Type B pancreatic cell (in vitro differentiated cells): ENCODE measurements at regions not wholly inside any gene's neighbourhood (a gene's known extent, or its start where the extent isn't known, plus 50 kb on each side); places are given as distances from the start of the nearest gene placed in this dataset.

Experiments used
- DNase-seq: peaks from one replicate; pipeline ENCODE4 v3.0.0; 2021; ENCODE audit warnings: mixed read lengths; ENCODE audit not compliant: unreplicated experiment; ENCODE audit errors: extremely low spot score
- H3K27ac Mint-ChIP-seq: 2 replicates; pipeline ENCODE4 v1.8.0; 2021; ENCODE audit warnings: mild to moderate bottlenecking, mixed read lengths
- H3K27me3 Mint-ChIP-seq: 2 replicates; pipeline ENCODE4 v1.8.0; 2021; ENCODE audit warnings: mixed read lengths
- H3K36me3 Mint-ChIP-seq: 2 replicates; pipeline ENCODE4 v1.8.0; 2021; ENCODE audit warnings: mixed read lengths
- H3K4me1 Mint-ChIP-seq: one replicate; pipeline ENCODE4 v1.8.0; 2021; ENCODE audit warnings: mixed read lengths; ENCODE audit not compliant: unreplicated experiment
- H3K4me3 Mint-ChIP-seq: 2 replicates; pipeline ENCODE4 v1.8.0; 2021; ENCODE audit warnings: mild to moderate bottlenecking, mixed read lengths
- H3K9me3 Mint-ChIP-seq: 2 replicates; pipeline ENCODE4 v1.8.0; 2021; ENCODE audit warnings: mixed read lengths
- CTCF ChIP-seq: fragments of 200-600 bp; sonication (generic); conservative IDR thresholded peaks from 2 replicates; pipeline ENCODE4 v1.5.0; 2021; ENCODE audit warnings: antibody characterized with exemption, mild to moderate bottlenecking

GRCh38 chr5:34409373-34409772, 246.8 kb upstream of the RAI14 start:
- Mint-ChIP-seq H3K4me3 (no peak overlapping the region), H3K27ac (no peak overlapping the region), H3K36me3 (no peaks in the 10 kb centered on the region), H3K9me3 (no peaks in the 10 kb centered on the region), H3K4me1 (peaks cover 4% of the 10 kb centered on the region), H3K27me3 (no peaks in the 10 kb centered on the region)
- TF ChIP-seq CTCF = no peak
- no peak for DNase-seq

GRCh38 chr5:34410411-34411139, 245.6 kb upstream of the RAI14 start:
- H3K27me3 Mint-ChIP-seq = no peaks in the 10 kb centered on the region
- TF ChIP-seq CTCF = no peak
- no peaks in the 10 kb centered on the region for H3K36me3 Mint-ChIP-seq
- peaks cover 4% of the 10 kb centered on the region for H3K4me1 Mint-ChIP-seq
- no peak for DNase-seq
- H3K27ac Mint-ChIP-seq = no peak overlapping the region
- no peak overlapping the region for H3K4me3 Mint-ChIP-seq
- no peaks in the 10 kb centered on the region for H3K9me3 Mint-ChIP-seq

- H3K36me3 Mint-ChIP-seq = no peaks in the 10 kb centered on the region
- no peak for TF ChIP-seq CTCF
- peaks cover 4% of the 10 kb centered on the region for H3K4me1 Mint-ChIP-seq
- no peak overlapping the region for H3K27ac Mint-ChIP-seq
- no peaks in the 10 kb centered on the region for H3K9me3 Mint-ChIP-seq
- no peaks in the 10 kb centered on the region for H3K27me3 Mint-ChIP-seq
- no peak overlapping the region for H3K4me3 Mint-ChIP-seq
- DNase-seq = no peak
These were observed 244.4 kb upstream of the RAI14 start for GRCh38 chr5:34411470-34412346.

GRCh38 chr5:34412736-34413135, 243.4 kb upstream of the RAI14 start:
- no peak for DNase-seq
- Mint-ChIP-seq H3K27me3 (no peaks in the 10 kb centered on the region), H3K27ac (no peak overlapping the region), H3K36me3 (no peaks in the 10 kb centered on the region), H3K9me3 (no peaks in the 10 kb centered on the region), H3K4me1 (peaks cover 4% of the 10 kb centered on the region), H3K4me3 (no peak overlapping the region)
- no peak for TF ChIP-seq CTCF

GRCh38 chr5:34415559-34416198, 240.4 kb upstream of the RAI14 start:
- no peak for TF ChIP-seq CTCF
- Mint-ChIP-seq H3K36me3 (no peaks in the 10 kb centered on the region), H3K27me3 (no peaks in the 10 kb centered on the region), H3K4me1 (peaks cover 4% of the 10 kb centered on the region), H3K4me3 (no peak overlapping the region), H3K9me3 (no peaks in the 10 kb centered on the region), H3K27ac (no peak overlapping the region)
- DNase-seq = no peak
